Activated T-cell treated with anti-CD3 and anti-CD28 coated beads, Interleukin-2, amount 50 U/mL, for 72 hours (primary cell): ENCODE measurements at regions not wholly inside any gene's neighbourhood (a gene's known extent, or its start where the extent isn't known, plus 50 kb on each side); places are given as distances from the start of the nearest gene placed in this dataset.

Experiments used
- ATAC-seq, 2 donors: fragments of 150-1000 bp; cut with Tn5 transposase; replicated peaks in 1 of 2; 2 replicates each; pipeline ENCODE4 v1.10.0; 2021; ENCODE audit warnings: moderate library complexity in 2 of 2, mild to moderate bottlenecking in 1 of 2
- DNase-seq, 2 donors: peaks; one replicate each; pipeline ENCODE4 v3.0.0; 2021 to 2022; ENCODE audit warnings: mixed read lengths in 1 of 2
- H3K27ac Mint-ChIP-seq: one replicate; pipeline ENCODE4 v1.8.0; 2022; ENCODE audit warnings: mild to moderate bottlenecking, moderate library complexity, mixed read lengths
- H3K27me3 Mint-ChIP-seq: one replicate; pipeline ENCODE4 v1.8.0; 2022; ENCODE audit warnings: low read depth, mixed read lengths
- H3K36me3 Mint-ChIP-seq, 2 donors: one replicate each; pipeline ENCODE4 v1.8.0; 2022; ENCODE audit warnings: mixed read lengths in 2 of 2, mild to moderate bottlenecking in 1 of 2; ENCODE audit not compliant: insufficient read depth in 2 of 2
- H3K4me1 Mint-ChIP-seq: one replicate; pipeline ENCODE4 v1.8.0; 2022; ENCODE audit warnings: low read depth, mixed read lengths
- H3K4me3 Mint-ChIP-seq, 2 donors: one replicate each; pipeline ENCODE4 v1.8.0; 2022; ENCODE audit warnings: mild to moderate bottlenecking in 2 of 2, mixed read lengths in 2 of 2, moderate library complexity in 2 of 2
- H3K9me3 Mint-ChIP-seq, 2 donors: one replicate each; pipeline ENCODE4 v1.8.0; 2022; ENCODE audit warnings: mixed read lengths in 2 of 2

DNA sequence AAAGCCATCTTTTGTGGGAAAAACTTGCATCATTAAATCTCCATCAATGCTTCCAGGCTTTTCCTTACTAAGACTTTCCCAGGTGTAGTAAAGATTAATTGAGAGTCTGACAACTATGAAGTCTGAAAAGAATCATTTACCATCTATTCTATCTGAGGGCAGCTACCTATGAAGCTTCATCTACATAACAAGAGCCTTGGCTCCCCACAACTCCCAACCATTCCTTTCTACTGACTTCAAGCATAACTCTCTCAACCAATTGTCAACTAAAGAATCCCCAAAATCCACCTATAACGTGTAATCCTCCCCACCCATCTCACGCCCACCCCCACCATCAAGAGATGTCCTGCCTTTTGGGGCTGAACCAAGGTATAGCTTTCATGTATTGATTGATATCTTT is 101.5 kb upstream of the GABRA2 start:
- no peak for ATAC-seq
- no peak for DNase-seq
- H3K27ac Mint-ChIP-seq: no peak overlapping the region
- no peaks in the 10 kb centered on the region for H3K27me3 Mint-ChIP-seq
- H3K4me3 Mint-ChIP-seq: no peak overlapping the region
- peaks cover 4 to 6% of the 10 kb centered on the region in 2 donors for H3K9me3 Mint-ChIP-seq
- H3K36me3 Mint-ChIP-seq: peaks cover 0 to 1% of the 10 kb centered on the region in 2 donors
- H3K4me1 Mint-ChIP-seq: no peaks in the 10 kb centered on the region

DNA sequence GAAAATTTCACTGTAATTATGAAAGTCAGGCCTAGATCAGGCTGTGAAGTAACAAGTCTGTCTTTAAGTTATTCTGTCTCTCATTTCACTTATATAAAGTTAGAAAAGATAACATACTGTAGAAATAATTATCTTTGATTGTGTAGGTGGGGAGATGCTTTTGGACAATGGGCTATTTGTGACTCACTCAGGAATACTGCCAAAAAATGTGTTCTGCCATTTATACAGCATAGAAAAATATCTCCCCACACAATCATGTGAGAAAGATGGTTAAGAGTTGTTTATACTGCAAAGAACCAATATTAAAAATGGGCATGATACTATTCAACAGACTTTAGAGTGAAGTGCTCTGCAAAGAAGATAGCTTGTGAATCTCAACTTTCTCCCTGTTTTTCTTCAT is 95.0 kb upstream of the GABRA2 start:
- no peaks in the 10 kb centered on the region for H3K27me3 Mint-ChIP-seq
- no peaks in the 10 kb centered on the region for H3K4me1 Mint-ChIP-seq
- H3K4me3 Mint-ChIP-seq: no peak overlapping the region
- ATAC-seq (no peak), DNase-seq (no peak)
- H3K9me3 Mint-ChIP-seq: peaks cover 6 to 7% of the 10 kb centered on the region in 2 donors
- H3K27ac Mint-ChIP-seq: no peak overlapping the region
- peaks cover 0 to 1% of the 10 kb centered on the region in 2 donors for H3K36me3 Mint-ChIP-seq

DNA sequence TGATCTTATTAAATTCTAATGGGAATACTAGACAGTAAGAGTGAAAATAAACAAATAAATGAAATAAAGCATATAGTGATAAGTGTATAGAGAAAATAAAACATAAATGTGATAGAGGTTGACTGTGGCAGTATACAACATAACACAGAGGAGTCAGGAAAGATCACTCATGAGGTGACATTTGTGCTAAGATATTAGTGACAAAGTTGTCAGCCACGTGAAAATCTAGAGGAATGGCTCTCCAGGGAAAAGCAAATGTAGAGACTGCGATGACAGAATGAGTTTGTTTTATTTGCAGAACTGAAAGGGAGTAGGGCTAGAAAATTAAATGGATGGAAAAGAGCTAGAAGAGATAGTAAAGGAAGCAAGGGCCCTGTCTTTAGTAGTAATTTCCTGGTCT is 72.8 kb upstream of the GABRA2 start:
- no peak overlapping the region for H3K4me3 Mint-ChIP-seq
- no peaks in the 10 kb centered on the region for H3K4me1 Mint-ChIP-seq
- no peak overlapping the region for H3K27ac Mint-ChIP-seq
- H3K36me3 Mint-ChIP-seq: no peaks in the 10 kb centered on the region
- no peak for ATAC-seq
- DNase-seq: no peak
- no peaks in the 10 kb centered on the region for H3K27me3 Mint-ChIP-seq
- H3K9me3 Mint-ChIP-seq: peaks cover 2 to 4% of the 10 kb centered on the region in 2 donors

DNA sequence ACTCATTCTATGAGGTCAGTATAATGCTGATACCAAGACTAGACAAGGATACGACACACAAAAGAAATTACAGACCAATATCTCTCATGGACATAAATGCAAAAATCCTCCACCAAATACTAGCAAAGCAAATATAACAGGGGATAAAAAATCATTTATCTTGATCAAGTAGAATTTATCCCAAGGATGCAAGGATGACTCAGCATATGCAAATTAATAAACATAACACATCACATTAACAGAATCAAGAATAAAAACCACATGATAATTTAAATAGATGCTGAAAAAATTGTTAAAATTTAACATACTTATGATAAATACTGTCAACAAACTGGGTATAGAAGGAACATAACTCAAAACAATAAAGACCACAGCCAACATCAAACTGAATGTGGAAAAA is 69.4 kb upstream of the GABRA2 start:
- Mint-ChIP-seq H3K36me3 (no peaks in the 10 kb centered on the region), H3K4me3 (no peak overlapping the region), H3K27me3 (no peaks in the 10 kb centered on the region), H3K27ac (peak overlapping the region; percentile 50), H3K9me3 (peaks cover 7 to 14% of the 10 kb centered on the region in 2 donors), H3K4me1 (no peaks in the 10 kb centered on the region)
- no peak for ATAC-seq
- no peak for DNase-seq

DNA sequence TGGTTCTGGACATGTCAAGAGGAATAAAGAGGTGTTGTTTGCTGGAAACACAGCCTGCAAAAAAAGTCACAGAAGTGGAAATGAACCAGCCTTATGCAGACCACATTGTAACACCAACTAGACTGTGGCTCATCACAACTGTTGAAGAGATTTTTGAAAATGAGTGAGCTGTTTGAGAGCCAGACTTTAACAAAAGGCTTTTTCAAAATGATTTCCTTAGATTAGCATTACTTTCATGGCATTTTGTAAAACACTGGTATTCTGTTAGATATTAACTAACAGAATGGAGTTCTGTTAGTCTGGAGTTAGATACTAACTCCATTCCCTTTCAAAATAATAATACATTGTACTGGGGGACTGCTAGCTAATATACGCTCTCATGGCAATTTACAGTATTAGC is 60.6 kb upstream of the GABRA2 start:
- no peaks in the 10 kb centered on the region for H3K27me3 Mint-ChIP-seq
- no peaks in the 10 kb centered on the region for H3K4me1 Mint-ChIP-seq
- DNase-seq: no peak
- peaks cover 5% of the 10 kb centered on the region in 2 donors for H3K9me3 Mint-ChIP-seq
- no peak overlapping the region for H3K27ac Mint-ChIP-seq
- ATAC-seq: no peak
- no peak overlapping the region for H3K4me3 Mint-ChIP-seq
- H3K36me3 Mint-ChIP-seq: no peaks in the 10 kb centered on the region

DNA sequence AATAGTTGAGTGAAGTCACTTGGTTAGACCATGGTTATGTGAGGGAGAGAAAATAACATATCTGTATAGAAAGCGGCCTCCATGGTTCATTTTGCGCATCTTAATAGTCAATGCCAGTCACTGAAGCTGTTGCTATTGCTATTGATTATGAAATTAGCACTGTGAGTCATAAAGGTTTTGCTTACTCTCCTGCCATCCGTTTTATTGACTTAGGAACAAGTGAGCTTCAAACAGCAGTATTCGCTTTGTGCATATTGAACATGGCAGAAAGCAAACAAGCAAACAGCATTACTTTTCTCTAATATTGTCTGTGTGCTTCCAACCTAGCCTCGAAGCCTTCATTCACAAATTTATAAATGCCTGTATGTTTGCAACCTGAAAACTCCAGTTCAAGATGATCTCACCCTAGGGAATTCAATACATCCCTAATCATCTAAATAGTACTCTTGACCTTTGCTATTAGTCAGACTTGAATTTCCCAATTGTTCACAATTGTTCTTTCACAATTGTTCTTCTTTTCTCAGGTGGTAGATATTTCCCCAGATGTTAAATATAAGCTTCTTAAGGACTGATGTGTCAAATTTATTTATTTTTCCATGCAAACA is 55.9 kb upstream of the GABRA2 start:
- H3K27me3 Mint-ChIP-seq: no peaks in the 10 kb centered on the region
- no peaks in the 10 kb centered on the region for H3K4me1 Mint-ChIP-seq
- peaks cover 0 to 2% of the 10 kb centered on the region in 2 donors for H3K36me3 Mint-ChIP-seq
- no peak for ATAC-seq
- no peak overlapping the region for H3K4me3 Mint-ChIP-seq
- no peak overlapping the region for H3K27ac Mint-ChIP-seq
- peaks cover 3 to 4% of the 10 kb centered on the region in 2 donors for H3K9me3 Mint-ChIP-seq
- no peak for DNase-seq

DNA sequence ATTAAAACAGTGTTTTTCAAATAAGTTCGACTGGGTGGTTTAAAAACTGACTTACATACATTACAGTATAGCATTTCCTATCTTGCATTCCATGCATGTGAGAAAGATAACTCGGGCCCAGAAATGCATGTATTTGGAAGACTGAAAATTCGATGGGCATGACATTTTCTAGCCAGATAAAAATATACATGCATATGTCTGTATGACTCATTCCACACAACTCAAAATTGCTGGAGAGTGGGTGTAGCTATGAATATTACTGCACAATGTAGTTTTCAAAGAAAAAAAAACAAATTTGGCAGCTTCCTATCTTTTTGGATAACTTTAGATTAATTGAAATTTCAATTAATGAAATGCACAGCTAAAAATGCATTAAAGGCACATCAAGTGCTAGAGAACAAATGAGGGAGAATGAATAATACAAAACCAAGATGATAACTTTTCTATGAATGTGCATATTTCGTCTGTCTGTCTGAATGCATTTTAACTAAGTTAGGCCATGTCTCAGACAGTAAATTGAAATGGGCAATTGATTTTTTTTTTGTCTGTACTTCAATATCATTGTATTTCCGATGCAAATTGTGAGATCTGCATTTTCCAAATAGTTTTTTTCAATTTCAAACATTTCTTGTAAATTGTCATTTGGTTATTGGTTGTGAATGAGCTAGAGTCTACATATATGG is 54.5 kb upstream of the GABRA2 start:
- DNase-seq: no peak
- no peaks in the 10 kb centered on the region for H3K27me3 Mint-ChIP-seq
- no peak overlapping the region for H3K27ac Mint-ChIP-seq
- no peaks in the 10 kb centered on the region for H3K4me1 Mint-ChIP-seq
- peaks cover 2 to 3% of the 10 kb centered on the region in 2 donors for H3K9me3 Mint-ChIP-seq
- peaks cover 0 to 2% of the 10 kb centered on the region in 2 donors for H3K36me3 Mint-ChIP-seq
- ATAC-seq: no peak
- H3K4me3 Mint-ChIP-seq: no peak overlapping the region

DNA sequence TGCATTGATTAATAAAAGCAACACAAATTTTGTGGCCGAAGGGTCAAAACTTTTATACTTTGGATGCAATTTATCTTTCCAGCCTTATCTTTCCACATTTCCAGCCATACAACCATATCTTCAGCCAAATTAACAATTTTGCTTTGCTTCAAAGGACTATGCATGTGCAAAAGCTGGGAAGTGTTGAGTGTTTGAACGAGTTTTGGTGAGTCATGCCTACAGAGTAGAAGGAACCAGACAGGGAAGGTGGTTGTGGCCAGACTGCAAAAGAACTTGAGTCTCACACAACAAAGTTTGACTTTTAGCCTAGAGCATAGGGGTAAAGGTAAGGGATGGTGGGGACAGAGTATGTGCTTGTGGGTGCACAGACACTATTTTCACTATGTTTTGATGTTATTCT is 53.0 kb upstream of the GABRA2 start:
- ATAC-seq: no peak
- no peak for DNase-seq
- Mint-ChIP-seq H3K9me3 (peaks cover 4 to 7% of the 10 kb centered on the region in 2 donors), H3K4me3 (no peak overlapping the region), H3K27me3 (no peaks in the 10 kb centered on the region), H3K4me1 (no peaks in the 10 kb centered on the region), H3K36me3 (peaks cover 0 to 2% of the 10 kb centered on the region in 2 donors), H3K27ac (no peak overlapping the region)

DNA sequence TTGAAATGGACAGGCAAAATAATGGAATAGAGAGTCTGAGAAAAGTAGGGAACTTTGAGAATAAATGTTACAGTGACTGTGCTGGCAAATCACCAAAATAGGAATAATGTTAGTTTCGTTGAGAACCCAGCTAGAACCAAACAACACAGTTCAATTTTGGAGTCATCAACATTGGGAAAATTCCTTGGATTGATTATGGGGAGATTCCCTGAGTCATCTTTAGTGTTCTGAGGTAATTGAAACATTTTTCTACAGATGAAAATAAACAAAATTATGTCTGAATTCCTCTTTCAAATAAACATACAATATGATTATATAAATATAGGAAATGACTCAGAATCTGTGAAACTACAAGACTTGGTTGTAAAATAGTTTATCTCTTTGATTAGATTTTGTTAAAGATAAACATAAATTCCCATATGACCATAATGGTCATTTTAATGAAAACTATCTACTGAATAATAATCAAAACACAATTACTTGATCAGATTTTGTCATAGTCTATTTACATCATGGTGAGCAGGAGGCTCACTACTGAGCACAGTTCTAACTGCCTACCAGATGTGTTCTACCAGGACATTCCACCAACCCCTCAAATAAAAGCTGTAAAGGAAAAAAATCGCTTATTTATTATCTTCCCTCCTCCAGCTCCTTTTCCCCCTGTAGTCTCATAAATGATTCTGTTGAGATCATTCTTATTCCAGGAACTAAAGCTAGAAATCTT is 51.4 kb upstream of the GABRA2 start:
- ATAC-seq: no peak
- peaks cover 4 to 8% of the 10 kb centered on the region in 2 donors for H3K9me3 Mint-ChIP-seq
- no peak overlapping the region for H3K27ac Mint-ChIP-seq

More for the DNA sequence above, 51.4 kb upstream of the GABRA2 start:
- H3K36me3 Mint-ChIP-seq: peaks cover 0 to 2% of the 10 kb centered on the region in 2 donors
- no peaks in the 10 kb centered on the region for H3K27me3 Mint-ChIP-seq
- H3K4me3 Mint-ChIP-seq: no peak overlapping the region
- H3K4me1 Mint-ChIP-seq: no peaks in the 10 kb centered on the region
- DNase-seq: no peak
